ENCODE measurements at regions not wholly inside any gene's neighbourhood (a gene's known extent, or its start where the extent isn't known, plus 50 kb on each side); places are given as distances from the start of the nearest gene placed in this dataset.
"Not testable (repeated sequence)": the region's sequence is repeated elsewhere in the genome, so short reads cannot be mapped to it uniquely, and the experiment has no call there.

- TF ChIP-seq CTCF (IDR thresholded peaks at IDR 0.05; ENCODE audit: borderline replicate concordance, extremely low read depth, insufficient read depth), result no peak
- Histone ChIP-seq H3K36me3 (ENCODE audit: control insufficient read depth in 2 of 3, insufficient read depth in 3 of 3, low read length in 3 of 3) (no peaks in the 10 kb centered on the region), H3K9ac (ENCODE audit: low read length in 3 of 3) (no peak overlapping the region), H3K27ac (ENCODE audit: low read depth in 2 of 2, low read length in 2 of 2) (no peak overlapping the region), H3K4me1 (ENCODE audit: control insufficient read depth in 2 of 3, insufficient read depth in 2 of 3, low read depth in 1 of 3, low read length in 3 of 3) (no peaks in the 10 kb centered on the region), H3K9me3 (ENCODE audit: control insufficient read depth in 2 of 3, insufficient read depth in 1 of 3, low read length in 3 of 3) (no peaks in the 10 kb centered on the region), H3K27me3 (ENCODE audit: control insufficient read depth, insufficient read depth, low read length) (no peaks in the 10 kb centered on the region), H3K4me3 (ENCODE audit: low read length in 3 of 3) (no peak overlapping the region)
- DNase-seq (no peak), FAIRE-seq (no peak)
- intact Hi-C loops (cut with DNase I), result no loop called here
Observed at GRCh38 chr17:71441098-71441497, 679.7 kb upstream of the SOX9 start.

- Histone ChIP-seq H3K4me3 (ENCODE audit: low read length in 3 of 3) (no peak overlapping the region), H3K27ac (ENCODE audit: low read depth in 2 of 2, low read length in 2 of 2) (no peak overlapping the region), H3K36me3 (ENCODE audit: control insufficient read depth in 2 of 3, insufficient read depth in 3 of 3, low read length in 3 of 3) (no peaks in the 10 kb centered on the region), H3K27me3 (ENCODE audit: control insufficient read depth, insufficient read depth, low read length) (no peaks in the 10 kb centered on the region), H3K4me1 (ENCODE audit: control insufficient read depth in 2 of 3, insufficient read depth in 2 of 3, low read depth in 1 of 3, low read length in 3 of 3) (no peaks in the 10 kb centered on the region), H3K9ac (ENCODE audit: low read length in 3 of 3) (no peak overlapping the region), H3K9me3 (ENCODE audit: control insufficient read depth in 2 of 3, insufficient read depth in 1 of 3, low read length in 3 of 3) (no peaks in the 10 kb centered on the region)
- DNase-seq (no peak), FAIRE-seq (no peak)
- intact Hi-C loops (cut with DNase I), result no loop called here
- TF ChIP-seq CTCF (IDR thresholded peaks at IDR 0.05; ENCODE audit: borderline replicate concordance, extremely low read depth, insufficient read depth), result no peak
Observed at GRCh38 chr17:71444078-71444477, 676.7 kb upstream of the SOX9 start.

- no peak overlapping the region for H3K27ac ChIP-seq (ENCODE audit: low read depth in 2 of 2, low read length in 2 of 2)
- H3K4me1 ChIP-seq (ENCODE audit: control insufficient read depth in 2 of 3, insufficient read depth in 2 of 3, low read depth in 1 of 3, low read length in 3 of 3), result no peaks in the 10 kb centered on the region
- H3K36me3 ChIP-seq (ENCODE audit: control insufficient read depth in 2 of 3, insufficient read depth in 3 of 3, low read length in 3 of 3), result no peaks in the 10 kb centered on the region
- no peak for DNase-seq
- H3K9ac ChIP-seq (ENCODE audit: low read length in 3 of 3), result no peak overlapping the region
- H3K4me3 ChIP-seq (ENCODE audit: low read length in 3 of 3), result no peak overlapping the region
- intact Hi-C loops (cut with DNase I), result no loop called here
- H3K27me3 ChIP-seq (ENCODE audit: control insufficient read depth, insufficient read depth, low read length), result no peaks in the 10 kb centered on the region
- FAIRE-seq, result no peak
- TF ChIP-seq CTCF (IDR thresholded peaks at IDR 0.05; ENCODE audit: borderline replicate concordance, extremely low read depth, insufficient read depth), result no peak
- no peaks in the 10 kb centered on the region for H3K9me3 ChIP-seq (ENCODE audit: control insufficient read depth in 2 of 3, insufficient read depth in 1 of 3, low read length in 3 of 3)
Observed at GRCh38 chr17:71446645-71447437, 674.0 kb upstream of the SOX9 start.

GRCh38 chr17:71447644-71448043 is 673.2 kb upstream of the SOX9 start:
- Histone ChIP-seq H3K9me3 (ENCODE audit: control insufficient read depth in 2 of 3, insufficient read depth in 1 of 3, low read length in 3 of 3) (no peaks in the 10 kb centered on the region), H3K4me1 (ENCODE audit: control insufficient read depth in 2 of 3, insufficient read depth in 2 of 3, low read depth in 1 of 3, low read length in 3 of 3) (no peaks in the 10 kb centered on the region), H3K9ac (ENCODE audit: low read length in 3 of 3) (no peak overlapping the region), H3K4me3 (ENCODE audit: low read length in 3 of 3) (no peak overlapping the region), H3K27ac (ENCODE audit: low read depth in 2 of 2, low read length in 2 of 2) (no peak overlapping the region), H3K27me3 (ENCODE audit: control insufficient read depth, insufficient read depth, low read length) (no peaks in the 10 kb centered on the region), H3K36me3 (ENCODE audit: control insufficient read depth in 2 of 3, insufficient read depth in 3 of 3, low read length in 3 of 3) (no peaks in the 10 kb centered on the region)
- DNase-seq (no peak), FAIRE-seq (no peak)
- no peak for TF ChIP-seq CTCF (IDR thresholded peaks at IDR 0.05; ENCODE audit: borderline replicate concordance, extremely low read depth, insufficient read depth)
- intact Hi-C loops (cut with DNase I), result no loop called here

GRCh38 chr17:71450657-71451056 is 670.2 kb upstream of the SOX9 start:
- H3K9me3 ChIP-seq (ENCODE audit: control insufficient read depth in 2 of 3, insufficient read depth in 1 of 3, low read length in 3 of 3); FAIRE-seq; intact Hi-C loops (cut with DNase I); H3K4me1 ChIP-seq (ENCODE audit: control insufficient read depth in 2 of 3, insufficient read depth in 2 of 3, low read depth in 1 of 3, low read length in 3 of 3); DNase-seq; H3K4me3 ChIP-seq (ENCODE audit: low read length in 3 of 3); H3K27me3 ChIP-seq (ENCODE audit: control insufficient read depth, insufficient read depth, low read length); H3K27ac ChIP-seq (ENCODE audit: low read depth in 2 of 2, low read length in 2 of 2); H3K36me3 ChIP-seq (ENCODE audit: control insufficient read depth in 2 of 3, insufficient read depth in 3 of 3, low read length in 3 of 3); H3K9ac ChIP-seq (ENCODE audit: low read length in 3 of 3): not testable (repeated sequence)

Data from kidney (tissue), 13 donors.